Upper lobe of right lung (tissue), 1 donor: ENCODE measurements at regions not wholly inside any gene's neighbourhood (a gene's known extent, or its start where the extent isn't known, plus 50 kb on each side); places are given as distances from the start of the nearest gene placed in this dataset.

Experiments used
- ATAC-seq: fragments of 200-7000 bp; cut with Tn5 transposase; one replicate; pipeline ENCODE4 v1.9.1; 2020; ENCODE audit warnings: mild to moderate bottlenecking, moderate library complexity
- DNase-seq: peaks from one replicate; pipeline ENCODE4 v3.0.0-alpha.2; 2020
- H3K27ac ChIP-seq: fragments of 200-600 bp; one replicate; pipeline ENCODE4 v1.8.0; 2022
- H3K27me3 ChIP-seq: fragments of 200-600 bp; one replicate; pipeline ENCODE4 v1.8.0; 2022; ENCODE audit warnings: mild to moderate bottlenecking
- H3K36me3 ChIP-seq: fragments of 200-600 bp; one replicate; pipeline ENCODE4 v1.8.0; 2022
- H3K4me1 ChIP-seq: fragments of 200-600 bp; one replicate; pipeline ENCODE4 v1.8.0; 2022
- H3K4me3 ChIP-seq: fragments of 200-600 bp; one replicate; pipeline ENCODE4 v1.8.0; 2022; ENCODE audit warnings: mild to moderate bottlenecking
- H3K9me3 ChIP-seq: fragments of 200-600 bp; one replicate; pipeline ENCODE4 v1.8.0; 2022
- intact Hi-C: fragments of 100-400 bp; cut with DNase I; formaldehyde crosslinking; loops from one replicate; pipeline ENCODE4 v1.11.0; 2022
- TF ChIP-seq, protein P1 (sequence below): fragments of 200-600 bp; IDR thresholded peaks from one replicate; pipeline ENCODE4 v1.8.0; 2022; ENCODE audit warnings: antibody characterized with exemption
- donor health status: DM: no; HTN: yes; CAD: no; lungs with severe emphysema.

DNA sequence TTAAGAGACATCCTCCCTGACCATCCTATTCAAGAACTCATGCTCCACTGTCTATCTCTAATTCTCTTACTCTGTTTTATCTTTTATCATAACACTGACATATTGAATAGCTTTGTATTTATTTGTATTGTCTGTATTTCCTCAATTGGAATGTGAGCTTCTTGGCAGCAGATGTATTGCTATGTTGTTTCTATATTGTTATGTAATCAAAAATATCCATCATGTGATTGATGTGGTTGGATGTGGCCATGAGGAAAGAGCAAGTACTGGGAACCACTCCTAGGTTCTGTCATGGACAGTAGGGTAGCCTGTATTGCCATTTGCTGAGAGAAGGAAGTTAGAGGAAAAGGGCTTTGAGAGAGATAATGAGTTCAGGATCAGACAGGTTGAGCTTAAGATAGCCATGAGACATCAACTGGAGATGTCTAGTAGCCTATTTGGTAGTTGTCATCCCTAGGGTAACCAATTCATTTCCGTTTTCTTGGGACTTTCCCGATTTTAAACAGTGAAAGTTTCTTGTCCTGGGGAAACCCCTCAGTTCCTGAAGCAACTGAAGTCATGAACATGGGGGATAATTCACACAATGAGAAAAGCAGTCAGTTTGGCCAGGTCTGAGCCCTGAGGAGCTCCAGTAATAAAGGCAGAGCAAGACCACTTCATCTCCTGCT, 404.5 kb downstream of the INSC start:
- Histone ChIP-seq H3K36me3 (no peaks in the 10 kb centered on the region), H3K27ac (no peak overlapping the region), H3K27me3 (no peaks in the 10 kb centered on the region), H3K4me1 (no peaks in the 10 kb centered on the region), H3K4me3 (no peak overlapping the region), H3K9me3 (peaks cover 11% of the 10 kb centered on the region)
- no peak for DNase-seq
- ATAC-seq, result no peak
- intact Hi-C loops, result no loop called here
- TF ChIP-seq, protein P1, sequence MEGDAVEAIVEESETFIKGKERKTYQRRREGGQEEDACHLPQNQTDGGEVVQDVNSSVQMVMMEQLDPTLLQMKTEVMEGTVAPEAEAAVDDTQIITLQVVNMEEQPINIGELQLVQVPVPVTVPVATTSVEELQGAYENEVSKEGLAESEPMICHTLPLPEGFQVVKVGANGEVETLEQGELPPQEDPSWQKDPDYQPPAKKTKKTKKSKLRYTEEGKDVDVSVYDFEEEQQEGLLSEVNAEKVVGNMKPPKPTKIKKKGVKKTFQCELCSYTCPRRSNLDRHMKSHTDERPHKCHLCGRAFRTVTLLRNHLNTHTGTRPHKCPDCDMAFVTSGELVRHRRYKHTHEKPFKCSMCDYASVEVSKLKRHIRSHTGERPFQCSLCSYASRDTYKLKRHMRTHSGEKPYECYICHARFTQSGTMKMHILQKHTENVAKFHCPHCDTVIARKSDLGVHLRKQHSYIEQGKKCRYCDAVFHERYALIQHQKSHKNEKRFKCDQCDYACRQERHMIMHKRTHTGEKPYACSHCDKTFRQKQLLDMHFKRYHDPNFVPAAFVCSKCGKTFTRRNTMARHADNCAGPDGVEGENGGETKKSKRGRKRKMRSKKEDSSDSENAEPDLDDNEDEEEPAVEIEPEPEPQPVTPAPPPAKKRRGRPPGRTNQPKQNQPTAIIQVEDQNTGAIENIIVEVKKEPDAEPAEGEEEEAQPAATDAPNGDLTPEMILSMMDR, result no peak

GRCh38 chr11:15519911-15520310, 405.2 kb downstream of the INSC start:
- Histone ChIP-seq H3K36me3 (no peaks in the 10 kb centered on the region), H3K4me3 (no peak overlapping the region), H3K9me3 (peaks cover 8% of the 10 kb centered on the region), H3K27me3 (no peaks in the 10 kb centered on the region), H3K4me1 (no peaks in the 10 kb centered on the region), H3K27ac (no peak overlapping the region)
- DNase-seq, result no peak
- intact Hi-C loops, result loop anchor here (10.0 kb wide), 1 partner anchor 565 kb away; no protein-coding TSS in a partner anchor
- ATAC-seq, result no peak
- TF ChIP-seq, protein P1, result no peak

GRCh38 chr11:15523543-15523942, 408.8 kb downstream of the INSC start:
- no peaks in the 10 kb centered on the region for H3K36me3 ChIP-seq
- DNase-seq (no peak), ATAC-seq (no peak)
- H3K4me1 ChIP-seq, result no peaks in the 10 kb centered on the region
- TF ChIP-seq, protein P1, result no peak
- no peak overlapping the region for H3K27ac ChIP-seq
- no peak overlapping the region for H3K4me3 ChIP-seq
- H3K9me3 ChIP-seq, result peaks cover 12% of the 10 kb centered on the region
- H3K27me3 ChIP-seq, result no peaks in the 10 kb centered on the region
- intact Hi-C loops, result loop anchor here (10.0 kb wide), 1 partner anchor 561 kb away; no protein-coding TSS in a partner anchor

GRCh38 chr11:15525582-15525981, 410.9 kb downstream of the INSC start:
- DNase-seq (no peak), ATAC-seq (no peak)
- no peaks in the 10 kb centered on the region for H3K27me3 ChIP-seq
- intact Hi-C loops, result loop anchor here (10.0 kb wide), 1 partner anchor 559 kb away; no protein-coding TSS in a partner anchor
- H3K36me3 ChIP-seq, result no peaks in the 10 kb centered on the region
- H3K4me3 ChIP-seq, result no peak overlapping the region
- TF ChIP-seq, protein P1, result no peak
- H3K9me3 ChIP-seq, result peaks cover 12% of the 10 kb centered on the region
- no peak overlapping the region for H3K27ac ChIP-seq
- H3K4me1 ChIP-seq, result no peaks in the 10 kb centered on the region

DNA sequence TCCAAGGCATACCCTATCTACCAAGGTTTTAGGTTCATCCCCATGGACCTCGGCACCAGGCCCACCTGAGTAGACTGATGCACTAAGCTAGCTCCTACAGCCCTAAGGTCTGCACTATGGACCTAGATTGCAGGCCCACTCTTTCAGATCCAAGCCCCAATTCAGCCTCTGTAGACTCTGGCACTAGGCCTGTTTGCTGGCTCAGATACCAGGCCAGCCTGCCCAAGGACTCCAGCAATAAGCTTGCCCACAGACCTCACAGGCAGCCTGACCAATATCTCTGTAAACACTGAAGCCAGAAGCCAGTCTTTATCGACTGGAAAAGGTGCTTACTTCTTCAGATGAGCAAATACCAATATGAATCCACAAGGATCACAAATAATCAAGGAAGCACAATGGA, 411.3 kb downstream of the INSC start:
- H3K27ac ChIP-seq, result no peak overlapping the region
- ATAC-seq (no peak), DNase-seq (no peak)
- no peaks in the 10 kb centered on the region for H3K4me1 ChIP-seq
- intact Hi-C loops, result loop anchor here (10.0 kb wide), 1 partner anchor 559 kb away; no protein-coding TSS in a partner anchor
- TF ChIP-seq, protein P1, result no peak
- H3K36me3 ChIP-seq, result no peaks in the 10 kb centered on the region
- no peak overlapping the region for H3K4me3 ChIP-seq
- H3K9me3 ChIP-seq, result peaks cover 12% of the 10 kb centered on the region
- no peaks in the 10 kb centered on the region for H3K27me3 ChIP-seq
